Ishikawa (cell line): ENCODE measurements at regions not wholly inside any gene's neighbourhood (a gene's known extent, or its start where the extent isn't known, plus 50 kb on each side); places are given as distances from the start of the nearest gene placed in this dataset.

ENCODE experiments used
- CEBPB ChIP-seq: IDR thresholded peaks from 2 replicates; pipeline ENCODE4 v1.6.1; 2012
- CREB1 ChIP-seq: IDR thresholded peaks from 2 replicates; pipeline ENCODE4 v1.6.1; 2012; ENCODE audit warnings: low read depth
- EGR1 ChIP-seq: IDR thresholded peaks from 2 replicates; pipeline ENCODE4 v1.6.1; 2012
- EP300 ChIP-seq: IDR thresholded peaks from 2 replicates; pipeline ENCODE4 v1.6.1; 2012; ENCODE audit warnings: borderline replicate concordance
- FOXM1 ChIP-seq: IDR thresholded peaks from 2 replicates; pipeline ENCODE4 v1.6.1; 2012; ENCODE audit warnings: low read depth, borderline replicate concordance
- MAX ChIP-seq: IDR thresholded peaks from 2 replicates; pipeline ENCODE4 v1.6.1; 2012
- NFIC ChIP-seq: IDR thresholded peaks from 2 replicates; pipeline ENCODE4 v1.6.1; 2012
- RAD21 ChIP-seq: IDR thresholded peaks from 2 replicates; pipeline ENCODE4 v1.6.1; 2012; ENCODE audit warnings: low read depth
- REST ChIP-seq: IDR thresholded peaks from 2 replicates; pipeline ENCODE4 v1.6.1; 2012; ENCODE audit warnings: low read depth, mild to moderate bottlenecking
- TAF1 ChIP-seq: IDR thresholded peaks from 2 replicates; pipeline ENCODE4 v1.6.1; 2012; ENCODE audit warnings: low read depth, mild to moderate bottlenecking
- TCF12 ChIP-seq: IDR thresholded peaks from 2 replicates; pipeline ENCODE4 v1.6.1; 2012; ENCODE audit warnings: low read depth
- TEAD4 ChIP-seq: IDR thresholded peaks from 2 replicates; pipeline ENCODE4 v1.6.1; 2012
- YY1 ChIP-seq: IDR thresholded peaks from 2 replicates; pipeline ENCODE4 v1.6.1; 2012; ENCODE audit warnings: low read depth
- ZBTB7A ChIP-seq: IDR thresholded peaks from 2 replicates; pipeline ENCODE4 v1.6.1; 2012; ENCODE audit warnings: low read depth
- TF ChIP-seq, protein P1 (sequence below): IDR thresholded peaks from 2 replicates; pipeline ENCODE4 v1.6.1; 2012

GRCh38 chr21:16751695-16752474 is 761.0 kb upstream of the CXADR start:
- no peak for TF ChIP-seq RAD21
- TF ChIP-seq EP300 = no peak
- TF ChIP-seq TEAD4 = no peak
- no peak for TF ChIP-seq TCF12
- TF ChIP-seq CEBPB = no peak
- TF ChIP-seq, protein P1, sequence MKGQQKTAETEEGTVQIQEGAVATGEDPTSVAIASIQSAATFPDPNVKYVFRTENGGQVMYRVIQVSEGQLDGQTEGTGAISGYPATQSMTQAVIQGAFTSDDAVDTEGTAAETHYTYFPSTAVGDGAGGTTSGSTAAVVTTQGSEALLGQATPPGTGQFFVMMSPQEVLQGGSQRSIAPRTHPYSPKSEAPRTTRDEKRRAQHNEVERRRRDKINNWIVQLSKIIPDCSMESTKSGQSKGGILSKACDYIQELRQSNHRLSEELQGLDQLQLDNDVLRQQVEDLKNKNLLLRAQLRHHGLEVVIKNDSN = no peak

- TF ChIP-seq CEBPB = no peak
- TF ChIP-seq RAD21 = no peak
- TF ChIP-seq MAX = no peak
- TF ChIP-seq TCF12 = no peak
- no peak for TF ChIP-seq YY1
- no peak for TF ChIP-seq TAF1
- no peak for TF ChIP-seq CREB1
- no peak for TF ChIP-seq EGR1
- TF ChIP-seq REST = no peak
- TF ChIP-seq EP300 = no peak
- TF ChIP-seq ZBTB7A = no peak
- TF ChIP-seq, protein P1 = no peak
- TF ChIP-seq FOXM1 = no peak
- TF ChIP-seq NFIC = no peak
- no peak for TF ChIP-seq TEAD4
These were observed 760.4 kb upstream of the CXADR start for GRCh38 chr21:16752475-16752857.

DNA sequence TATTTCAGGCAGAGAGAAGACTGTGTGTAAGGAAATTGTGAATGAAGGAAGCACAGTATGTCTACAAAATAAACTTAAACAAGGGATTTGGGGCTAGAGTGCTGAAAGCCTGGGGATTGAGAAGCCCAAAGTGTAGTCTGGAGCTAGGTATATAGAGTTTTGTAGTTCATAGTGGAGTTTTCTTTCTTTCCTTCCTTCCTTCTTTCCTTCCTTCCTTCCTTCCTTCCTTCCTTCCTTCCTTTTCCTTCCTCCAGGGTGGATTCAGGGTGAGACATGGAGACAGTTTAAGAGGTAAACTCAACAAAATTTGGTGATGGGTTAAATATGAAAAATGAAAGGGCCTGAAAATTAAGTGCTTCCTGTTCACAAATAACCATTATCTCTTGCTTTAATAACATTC is 757.8 kb upstream of the CXADR start:
- no peak for TF ChIP-seq TAF1
- TF ChIP-seq MAX = no peak
- no peak for TF ChIP-seq TEAD4
- TF ChIP-seq ZBTB7A = no peak
- TF ChIP-seq TCF12 = no peak
- TF ChIP-seq CREB1 = no peak
- TF ChIP-seq, protein P1 = no peak
- TF ChIP-seq CEBPB = no peak
- no peak for TF ChIP-seq FOXM1
- no peak for TF ChIP-seq EP300
- TF ChIP-seq YY1 = no peak
- TF ChIP-seq EGR1 = no peak
- TF ChIP-seq REST = no peak
- TF ChIP-seq RAD21 = no peak
- no peak for TF ChIP-seq NFIC

DNA sequence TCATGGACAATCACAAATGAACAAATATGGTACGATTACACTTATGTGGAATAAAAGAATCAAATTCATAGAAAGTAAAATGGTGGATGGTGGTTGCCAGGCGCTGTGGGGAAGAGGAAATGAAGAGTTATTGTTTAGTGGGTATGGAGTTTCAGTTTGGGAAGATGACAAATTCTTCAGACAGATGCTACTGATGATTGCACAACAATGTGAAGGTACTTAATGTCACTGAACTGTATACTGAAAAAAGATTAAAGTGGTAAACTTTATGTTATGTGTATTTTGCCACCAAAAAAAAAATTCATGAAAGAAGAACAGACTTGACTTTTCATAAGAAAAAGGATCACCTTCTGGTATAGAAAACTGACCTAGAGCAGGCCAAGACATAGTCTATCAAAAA is 745.6 kb upstream of the CXADR start:
- TF ChIP-seq RAD21 (no peak), MAX (no peak), EP300 (no peak), NFIC (no peak), TEAD4 (no peak), TAF1 (no peak), FOXM1 (no peak)

- TF ChIP-seq REST (no peak), EP300 (no peak), ZBTB7A (no peak), CREB1 (no peak), RAD21 (no peak), TAF1 (no peak), NFIC (no peak), MAX (no peak), EGR1 (no peak), YY1 (no peak), TEAD4 (no peak), FOXM1 (no peak), TCF12 (no peak), CEBPB (no peak)
- TF ChIP-seq, protein P1 = no peak
These were observed 744.7 kb upstream of the CXADR start for GRCh38 chr21:16768096-16768495.
